Fibroblast of lung (primary cell): ENCODE measurements at regions not wholly inside any gene's neighbourhood (a gene's known extent, or its start where the extent isn't known, plus 50 kb on each side); places are given as distances from the start of the nearest gene placed in this dataset.
"Not testable (repeated sequence)": the region's sequence is repeated elsewhere in the genome, so short reads cannot be mapped to it uniquely, and the experiment has no call there.

Experiments
- CTCF ChIP-seq, 2 donors: IDR thresholded peaks in 1 of 2; conservative IDR thresholded peaks in 1 of 2; 1 replicate in 1 of 2; 2 replicates in 1 of 2; pipeline ENCODE4 v1.5.1; 2011 to 2012; ENCODE audit warnings: low read length in 2 of 2, control low read depth in 1 of 2, inconsistent platforms in 1 of 2, low read depth in 1 of 2, mild to moderate bottlenecking in 1 of 2
- EZH2 ChIP-seq: IDR thresholded peaks from 2 replicates; pipeline ENCODE4 v1.5.1; 2012; ENCODE audit warnings: low read length, control low read depth, mild to moderate bottlenecking; ENCODE audit errors: missing control alignments

GRCh38 chr16:15274796-15275195 is 103.3 kb downstream of the NPIPA5 start:
- not testable (repeated sequence) for TF ChIP-seq CTCF (conservative IDR thresholded peaks at IDR 0.05 in 1 of 2, IDR thresholded peaks at IDR 0.05 in 1 of 2; ENCODE audit: low read depth in 1 of 2, low read length in 2 of 2); EZH2
